Smooth muscle cell (in vitro differentiated cells): ENCODE measurements at regions not wholly inside any gene's neighbourhood (a gene's known extent, or its start where the extent isn't known, plus 50 kb on each side); places are given as distances from the start of the nearest gene placed in this dataset.

Source experiments
- DNase-seq: peaks from one replicate; lab custom pipeline; 2025; ENCODE audit not compliant: unreplicated experiment; lab: John Stamatoyannopoulos, UW
- H2AFZ ChIP-seq: fragments of 200-600 bp; sonication (generic); 2 replicates; pipeline ENCODE4 v1.6.0; 2016; ENCODE audit warnings: antibody characterized with exemption, low read depth, mild to moderate bottlenecking
- H3F3A ChIP-seq: fragments of 200-600 bp; sonication (generic); 2 replicates; pipeline ENCODE4 v1.6.0; 2017; ENCODE audit warnings: antibody characterized with exemption, low read depth
- H3K27ac ChIP-seq: fragments of 200-600 bp; sonication (generic); 2 replicates; pipeline ENCODE4 v1.5.1; 2016; ENCODE audit warnings: low read depth, mild to moderate bottlenecking
- H3K27me3 ChIP-seq: fragments of 200-600 bp; sonication (generic); 2 replicates; pipeline ENCODE4 v1.6.1; 2016; ENCODE audit warnings: low read depth, mild to moderate bottlenecking
- H3K36me3 ChIP-seq: fragments of 200-600 bp; sonication (generic); 2 replicates; pipeline ENCODE4 v1.5.1; 2016; ENCODE audit warnings: low read depth
- H3K4me1 ChIP-seq: fragments of 200-600 bp; sonication (generic); 2 replicates; pipeline ENCODE4 v1.5.1; 2016; ENCODE audit warnings: low read depth
- H3K4me2 ChIP-seq: fragments of 200-600 bp; sonication (generic); 2 replicates; pipeline ENCODE4 v1.6.0; 2016; ENCODE audit warnings: mild to moderate bottlenecking
- H3K4me3 ChIP-seq: fragments of 200-600 bp; sonication (generic); 2 replicates; pipeline ENCODE4 v1.5.1; 2016; ENCODE audit warnings: mild to moderate bottlenecking
- H3K79me2 ChIP-seq: fragments of 200-600 bp; sonication (generic); 2 replicates; pipeline ENCODE4 v1.6.0; 2016; ENCODE audit warnings: low read depth, mild to moderate bottlenecking
- H3K9ac ChIP-seq: fragments of 200-600 bp; sonication (generic); 2 replicates; pipeline ENCODE4 v1.6.0; 2016; ENCODE audit warnings: low read depth
- H3K9me3 ChIP-seq: fragments of 200-600 bp; sonication (generic); replicated peaks from 2 replicates; pipeline ENCODE4 v1.5.1; 2016; ENCODE audit warnings: low read depth
- H4K20me1 ChIP-seq: fragments of 200-600 bp; sonication (generic); 2 replicates; pipeline ENCODE4 v1.6.0; 2016; ENCODE audit warnings: low read depth
- CTCF ChIP-seq: fragments of 200-600 bp; sonication (generic); IDR thresholded peaks from 2 replicates; pipeline ENCODE4 v1.5.1; 2017; ENCODE audit warnings: borderline replicate concordance, mild to moderate bottlenecking, antibody characterized with exemption; ENCODE audit not compliant: insufficient read depth, poor library complexity, severe bottlenecking
- WGBS: methylation state at CpG from one replicate; pipeline ENCODE4 v1.1.7; 2016; ENCODE audit warnings: low lambda C conversion rate; 5-methylcytosine and 5-hydroxymethylcytosine counted together

- 95% methylated on average over 4 of the region's 4 CpGs for WGBS
Measured at GRCh38 chr3:22115581-22115980, 364.6 kb upstream of the ZNF385D start.

GRCh38 chr3:22117091-22117490 is 366.1 kb upstream of the ZNF385D start:
- Histone ChIP-seq H3K79me2 (no peaks in the 10 kb centered on the region), H2AFZ (no peak overlapping the region), H3K27ac (no peak overlapping the region), H3K27me3 (no peaks in the 10 kb centered on the region), H4K20me1 (no peaks in the 10 kb centered on the region), H3K4me2 (no peak overlapping the region), H3K36me3 (no peaks in the 10 kb centered on the region), H3K4me3 (no peak overlapping the region), H3K9me3 (no peaks in the 10 kb centered on the region), H3F3A (no peaks in the 10 kb centered on the region), H3K4me1 (no peaks in the 10 kb centered on the region), H3K9ac (no peak overlapping the region)
- TF ChIP-seq CTCF = no peak
- DNase-seq = no peak
- 85% methylated on average over 2 of the region's 2 CpGs for WGBS

More at GRCh38 chr3:22115581-22115980, 364.6 kb upstream of the ZNF385D start:
- Histone ChIP-seq H3K9ac (no peak overlapping the region), H2AFZ (no peak overlapping the region), H3K4me2 (no peak overlapping the region), H3K27ac (no peak overlapping the region), H3K4me3 (no peak overlapping the region), H3F3A (no peaks in the 10 kb centered on the region), H3K27me3 (no peaks in the 10 kb centered on the region), H3K36me3 (no peaks in the 10 kb centered on the region), H3K79me2 (no peaks in the 10 kb centered on the region), H3K9me3 (no peaks in the 10 kb centered on the region), H4K20me1 (no peaks in the 10 kb centered on the region), H3K4me1 (no peaks in the 10 kb centered on the region)
- TF ChIP-seq CTCF = no peak
- no peak for DNase-seq

GRCh38 chr3:22117751-22118346 is 366.8 kb upstream of the ZNF385D start:
- H3K4me2 ChIP-seq = no peak overlapping the region
- H3K79me2 ChIP-seq = no peaks in the 10 kb centered on the region
- no peaks in the 10 kb centered on the region for H3K27me3 ChIP-seq
- H3F3A ChIP-seq = no peaks in the 10 kb centered on the region
- H4K20me1 ChIP-seq = no peaks in the 10 kb centered on the region
- no peaks in the 10 kb centered on the region for H3K36me3 ChIP-seq
- 30% methylated on average over 5 of the region's 5 CpGs for WGBS
- no peak overlapping the region for H3K27ac ChIP-seq
- no peak overlapping the region for H3K9ac ChIP-seq
- DNase-seq = no peak
- H3K9me3 ChIP-seq = no peaks in the 10 kb centered on the region
- H3K4me3 ChIP-seq = no peak overlapping the region
- H2AFZ ChIP-seq = no peak overlapping the region
- peak; percentile 66 for TF ChIP-seq CTCF
- H3K4me1 ChIP-seq = no peaks in the 10 kb centered on the region

- no peaks in the 10 kb centered on the region for H3K36me3 ChIP-seq
- H3K4me1 ChIP-seq = no peaks in the 10 kb centered on the region
- H3K79me2 ChIP-seq = no peaks in the 10 kb centered on the region
- WGBS = 60% methylated on average over 3 of the region's 3 CpGs
- H3K4me3 ChIP-seq = no peak overlapping the region
- no peak overlapping the region for H3K4me2 ChIP-seq
- H3K9ac ChIP-seq = no peak overlapping the region
- TF ChIP-seq CTCF = no peak
- H4K20me1 ChIP-seq = no peaks in the 10 kb centered on the region
- H2AFZ ChIP-seq = no peak overlapping the region
- H3K27ac ChIP-seq = no peak overlapping the region
- DNase-seq = no peak
- H3F3A ChIP-seq = no peaks in the 10 kb centered on the region
- H3K27me3 ChIP-seq = no peaks in the 10 kb centered on the region
- no peaks in the 10 kb centered on the region for H3K9me3 ChIP-seq
Measured at GRCh38 chr3:22118542-22118941, 367.5 kb upstream of the ZNF385D start.
